COR-L47 (cell line): ENCODE measurements at regions not wholly inside any gene's neighbourhood (a gene's known extent, or its start where the extent isn't known, plus 50 kb on each side); places are given as distances from the start of the nearest gene placed in this dataset.
"Not testable (repeated sequence)": the region's sequence is repeated elsewhere in the genome, so short reads cannot be mapped to it uniquely, and the experiment has no call there.

Source experiments
- DNase-seq: peaks from one replicate; lab custom pipeline; 2025; lab: John Stamatoyannopoulos, UW

DNA sequence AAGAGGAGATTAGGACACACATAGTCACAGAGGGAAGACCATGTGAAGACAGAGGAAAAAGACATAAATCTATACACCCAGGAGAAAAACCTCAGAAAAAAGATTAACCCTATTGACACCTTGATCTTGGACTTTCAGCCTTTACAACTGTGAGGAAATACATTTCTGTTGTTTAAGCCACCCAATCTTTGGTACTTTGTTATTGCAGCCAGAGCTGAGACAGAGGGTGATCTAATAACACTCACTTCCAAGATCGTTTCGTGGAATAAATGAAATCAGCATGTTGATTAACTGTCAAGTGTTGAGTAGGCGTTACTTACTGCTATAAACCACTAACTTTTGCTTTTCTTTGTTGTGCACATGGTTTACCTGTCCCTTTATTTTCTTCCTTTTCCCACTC lies 361.2 kb upstream of the RIOK2 start:
- no peak for DNase-seq

DNA sequence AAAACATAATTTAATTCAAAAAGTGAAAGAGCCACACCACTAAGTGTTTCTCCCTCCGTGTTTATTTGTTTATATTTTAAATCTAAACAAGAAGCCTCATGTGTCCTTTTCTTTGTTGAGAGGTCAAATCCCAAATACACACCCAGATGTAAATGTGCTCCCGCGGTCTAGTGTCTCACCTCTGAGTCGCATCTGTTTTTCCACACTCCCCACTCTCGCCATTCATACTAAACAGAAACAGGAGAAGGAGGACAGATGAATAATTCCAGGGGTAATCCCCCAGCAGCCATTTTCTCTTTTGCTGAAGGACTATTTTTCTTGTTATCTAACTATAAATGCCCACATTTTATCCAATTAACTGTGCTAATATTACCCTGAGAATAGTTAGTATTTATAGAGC lies 361.6 kb upstream of the RIOK2 start:
- no peak for DNase-seq

DNA sequence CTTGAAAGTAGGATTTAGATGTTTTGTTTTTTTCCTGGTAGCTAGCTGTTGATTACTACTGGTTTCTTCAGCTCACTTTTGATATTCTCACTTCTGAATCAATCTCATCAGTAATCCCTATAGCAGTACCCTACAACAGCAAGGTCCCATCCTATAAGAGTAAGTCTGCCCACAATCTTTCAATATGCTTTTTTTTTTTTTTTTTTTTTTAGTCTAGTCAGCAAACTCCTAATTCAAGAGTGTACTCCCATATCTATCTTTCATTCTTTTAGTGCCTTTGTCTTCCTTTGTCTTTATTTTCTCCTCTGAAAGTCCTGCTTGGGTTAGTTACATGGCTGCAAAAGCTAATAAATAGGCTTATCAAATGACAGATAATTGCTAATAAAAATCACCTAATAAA lies 362.4 kb upstream of the RIOK2 start:
- no peak for DNase-seq

- no peak for DNase-seq
These were observed 363.0 kb upstream of the RIOK2 start for GRCh38 chr5:97545886-97546535.

DNA sequence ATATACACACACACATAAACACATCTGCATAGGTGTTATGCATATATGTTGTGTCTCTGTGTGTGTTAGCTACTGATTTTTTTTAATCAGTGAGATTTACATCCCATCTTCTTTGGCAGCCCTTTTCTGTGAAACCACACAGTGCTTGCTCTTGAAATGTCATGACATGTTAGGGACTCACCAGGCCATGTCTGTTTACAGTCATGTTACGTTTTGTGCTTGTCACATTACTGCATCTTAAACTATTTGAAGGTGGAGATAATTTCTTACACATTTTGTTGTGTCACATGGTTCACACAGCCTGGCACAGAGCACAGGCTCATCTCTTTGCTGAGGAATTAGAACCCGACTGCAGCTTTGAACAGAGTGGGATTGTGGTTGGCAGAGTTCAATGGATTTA lies 364.4 kb upstream of the RIOK2 start:
- DNase-seq, result no peak

GRCh38 chr5:97547999-97548738 lies 365.1 kb upstream of the RIOK2 start:
- DNase-seq, result no peak

- DNase-seq, result no peak
These were observed 365.7 kb upstream of the RIOK2 start for GRCh38 chr5:97548739-97549080.

GRCh38 chr5:97549496-97549895 lies 366.4 kb upstream of the RIOK2 start:
- DNase-seq, result no peak

- DNase-seq, result no peak
These were observed 367.1 kb upstream of the RIOK2 start for GRCh38 chr5:97550164-97550563.

GRCh38 chr5:97550818-97551217 lies 367.8 kb upstream of the RIOK2 start:
- no peak for DNase-seq

DNA sequence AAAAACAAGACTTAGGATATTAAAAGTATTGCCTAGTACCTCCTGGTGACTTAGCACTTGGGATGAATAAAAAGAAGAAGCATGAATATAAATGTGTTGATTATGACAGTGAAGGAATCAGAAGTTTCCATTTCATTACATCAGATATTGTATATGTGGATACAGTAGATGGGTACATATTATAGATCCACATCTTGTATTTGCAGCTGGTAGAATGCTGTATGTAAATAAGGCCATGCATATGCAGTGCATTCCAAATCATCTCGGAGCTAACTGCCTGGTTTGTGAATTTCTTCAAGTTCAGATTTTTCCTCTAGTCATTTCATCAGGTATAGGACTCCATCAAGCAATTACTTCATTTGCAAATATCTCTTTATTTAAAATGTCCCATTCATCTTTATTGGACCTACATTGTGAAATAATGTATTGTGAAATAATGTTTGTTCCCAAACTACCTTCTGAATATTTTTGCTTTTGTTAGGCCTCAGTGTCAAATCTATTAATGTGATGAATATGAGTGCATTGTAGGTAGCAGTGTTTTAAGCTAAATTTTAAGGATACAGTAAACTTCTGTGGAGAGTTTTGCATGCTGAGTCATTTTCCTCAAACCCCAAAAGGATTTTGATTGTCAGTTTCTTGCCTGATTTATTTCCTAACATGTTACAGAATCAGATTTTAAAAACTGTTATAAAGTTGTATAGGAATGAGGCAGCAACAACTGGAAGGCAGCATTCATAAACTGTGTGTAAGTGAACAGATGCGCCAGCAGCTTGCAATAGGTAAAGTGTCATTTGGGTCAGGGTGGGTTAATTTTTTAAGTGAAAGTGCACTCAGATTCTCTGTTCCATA lies 370.8 kb upstream of the RIOK2 start:
- no peak for DNase-seq

DNA sequence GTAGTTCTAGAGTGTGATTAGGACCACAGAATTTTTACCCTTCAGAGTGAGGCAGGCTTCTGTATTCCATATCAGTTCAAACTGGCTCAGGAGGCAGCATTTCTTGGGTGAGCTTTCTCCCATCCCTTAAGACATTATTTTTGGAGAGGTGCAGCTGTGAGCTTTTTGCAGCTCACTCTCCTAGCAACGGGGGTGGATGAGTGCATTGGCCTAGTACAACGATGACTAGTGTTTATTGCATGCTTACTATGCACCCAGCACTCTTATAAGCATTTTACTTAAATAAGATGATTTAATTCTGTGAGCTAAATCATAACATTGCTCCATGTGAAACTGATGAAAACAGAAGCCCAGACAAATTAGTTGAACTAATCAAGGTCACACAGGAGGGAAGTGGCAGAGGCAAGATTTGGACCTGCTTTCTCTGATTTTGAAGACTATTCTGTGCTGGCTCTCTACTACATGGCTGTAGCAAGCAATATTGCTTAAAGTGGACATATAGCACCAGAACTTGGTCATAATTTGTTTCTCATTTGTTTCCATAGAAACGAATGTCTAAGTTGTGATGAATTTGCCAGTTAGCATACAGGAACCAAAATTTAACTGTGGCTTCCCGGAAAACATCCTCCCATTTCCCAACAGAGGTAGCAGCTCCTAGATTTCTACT lies 372.1 kb upstream of the RIOK2 start:
- DNase-seq, result no peak

- no peak for DNase-seq
These were observed 372.6 kb upstream of the RIOK2 start for GRCh38 chr5:97555644-97555981.

DNA sequence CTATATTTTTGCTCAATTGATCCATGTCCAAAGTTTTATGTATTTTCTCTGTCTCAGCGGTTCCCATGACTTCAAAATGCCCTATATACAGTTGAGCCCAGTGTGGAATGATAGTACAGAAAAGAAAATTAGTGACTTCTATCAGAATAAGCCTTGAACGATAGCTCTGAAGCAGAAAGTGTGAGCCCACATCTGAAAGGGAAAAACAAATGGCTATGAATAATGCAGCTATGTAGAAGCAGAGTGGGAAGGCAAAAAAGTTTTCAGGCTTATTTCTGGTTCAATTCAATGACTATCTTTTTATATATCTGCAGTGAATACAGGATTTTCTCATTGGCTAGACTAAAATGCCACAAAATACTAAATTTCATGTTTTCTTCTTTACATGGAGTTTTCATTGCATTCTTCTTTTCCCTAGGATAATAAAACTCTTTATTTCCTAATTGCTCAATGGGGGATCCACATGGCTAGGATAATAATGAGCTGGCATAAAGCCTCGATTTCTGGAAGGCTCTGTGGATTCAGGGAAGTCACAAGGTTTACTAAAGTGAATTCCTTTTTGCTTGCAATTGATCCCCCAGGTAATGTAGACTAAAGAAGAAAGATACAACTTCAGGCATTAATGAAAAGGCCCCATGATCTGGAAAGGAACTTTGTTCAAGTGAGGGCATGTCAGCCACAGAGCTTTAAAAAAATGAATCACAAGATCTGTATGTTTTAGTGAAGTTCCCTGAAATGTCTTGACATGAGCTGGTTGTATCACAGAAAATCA lies 377.0 kb upstream of the RIOK2 start:
- DNase-seq, result no peak

- no peak for DNase-seq
These were observed 377.5 kb upstream of the RIOK2 start for GRCh38 chr5:97560599-97560993.

- no peak for DNase-seq
These were observed 380.1 kb upstream of the RIOK2 start for GRCh38 chr5:97563050-97563657.

- no peak for DNase-seq
These were observed 385.3 kb upstream of the RIOK2 start for GRCh38 chr5:97568382-97568781.

GRCh38 chr5:97570242-97570641 lies 387.2 kb upstream of the RIOK2 start:
- DNase-seq, result no peak

DNA sequence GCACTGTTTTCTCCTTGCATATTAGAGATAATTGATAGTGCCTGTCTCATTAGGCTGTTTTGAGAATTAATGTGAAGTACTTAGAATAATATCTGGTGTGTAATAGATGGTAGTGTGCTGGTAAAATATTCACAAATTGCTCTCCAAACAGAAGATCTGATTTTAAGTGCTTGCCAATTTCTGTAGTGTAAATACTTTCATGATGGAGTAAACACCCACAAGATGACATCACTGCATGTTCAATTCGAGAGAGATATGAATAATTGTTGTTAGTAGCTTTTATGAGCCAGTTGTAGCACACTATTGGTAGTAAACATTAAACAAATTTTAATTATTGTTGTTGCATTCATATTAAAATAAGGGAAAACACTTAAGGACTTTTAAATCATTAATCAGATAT lies 392.3 kb upstream of the RIOK2 start:
- no peak for DNase-seq

DNA sequence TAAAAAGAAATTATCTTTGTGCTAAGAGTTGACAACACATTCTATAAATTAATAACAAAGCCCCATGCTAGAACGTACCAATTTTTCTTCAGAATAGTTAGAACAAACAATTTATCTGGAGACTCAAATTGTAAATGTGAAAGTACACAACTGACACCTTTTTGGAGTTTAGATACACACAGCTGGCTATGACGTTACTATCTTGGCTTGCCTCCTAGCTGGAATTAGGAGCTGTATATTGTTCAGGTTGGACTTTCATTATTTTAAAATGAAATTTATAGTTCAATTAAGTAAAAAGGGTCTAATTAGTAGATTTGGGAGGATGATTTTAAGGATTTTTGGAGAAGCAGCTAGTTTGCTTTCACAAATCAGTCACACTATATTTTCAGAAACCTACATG lies 393.9 kb upstream of the RIOK2 start:
- DNase-seq, result no peak

DNA sequence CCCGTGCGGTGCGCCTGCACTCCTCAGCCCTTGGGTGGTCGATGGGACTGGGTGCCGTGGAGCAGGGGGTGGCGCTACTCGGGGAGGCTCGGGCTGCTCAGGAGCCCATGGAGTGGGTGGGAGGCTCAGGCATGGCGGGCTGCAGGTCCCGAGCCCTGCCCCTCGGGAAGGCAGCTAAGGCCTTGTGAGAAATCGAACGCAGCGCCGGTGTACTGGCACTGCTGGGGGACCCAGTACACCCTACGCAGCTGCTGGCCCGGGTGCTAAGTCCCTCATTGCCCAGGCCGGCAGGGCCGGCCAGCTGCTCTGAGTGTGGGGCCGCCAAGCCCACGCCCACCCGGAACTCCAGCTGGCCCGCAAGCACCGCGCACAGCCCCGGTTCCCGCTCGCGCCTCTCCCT lies 396.9 kb upstream of the RIOK2 start:
- not testable (repeated sequence) for DNase-seq

DNA sequence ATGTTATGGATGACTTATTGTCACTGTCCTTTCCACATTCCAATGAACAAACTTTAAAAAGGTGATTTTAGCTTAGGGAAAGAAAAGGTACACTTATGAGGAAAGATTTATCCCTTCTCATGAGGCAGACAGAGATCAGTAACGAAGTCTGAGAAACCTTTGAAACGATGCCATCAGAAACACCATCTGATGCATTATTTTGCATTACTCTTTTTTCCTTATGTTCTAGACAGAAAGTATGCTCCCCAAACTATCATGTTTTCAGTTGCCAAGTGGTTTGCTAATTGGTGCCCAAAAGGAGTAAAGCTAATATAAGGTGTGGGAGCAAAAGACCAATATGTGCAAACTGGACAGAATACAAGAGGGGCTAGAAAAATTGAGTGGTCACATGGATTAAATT lies 397.7 kb upstream of the RIOK2 start:
- no peak for DNase-seq
